Erythroblast (primary cell): ENCODE measurements at regions not wholly inside any gene's neighbourhood (a gene's known extent, or its start where the extent isn't known, plus 50 kb on each side); places are given as distances from the start of the nearest gene placed in this dataset.

Experiments
- GATA1 ChIP-seq: IDR thresholded peaks from 2 replicates; pipeline ENCODE4 v1.6.1; 2011; ENCODE audit warnings: low read depth, mild to moderate bottlenecking, control low read depth, low read length, moderate library complexity
- POLR2A ChIP-seq: IDR thresholded peaks from 2 replicates; pipeline ENCODE4 v1.6.1; 2011; ENCODE audit warnings: mild to moderate bottlenecking, low read length

GRCh38 chr10:55098452-55098851, 297.4 kb upstream of the PCDH15 start:
- TF ChIP-seq GATA1, result no peak
- no peak for TF ChIP-seq POLR2A
